ENCODE measurements at regions not wholly inside any gene's neighbourhood (a gene's known extent, or its start where the extent isn't known, plus 50 kb on each side); places are given as distances from the start of the nearest gene placed in this dataset.
"Not testable (repeated sequence)": the region's sequence is repeated elsewhere in the genome, so short reads cannot be mapped to it uniquely, and the experiment has no call there.

DNA sequence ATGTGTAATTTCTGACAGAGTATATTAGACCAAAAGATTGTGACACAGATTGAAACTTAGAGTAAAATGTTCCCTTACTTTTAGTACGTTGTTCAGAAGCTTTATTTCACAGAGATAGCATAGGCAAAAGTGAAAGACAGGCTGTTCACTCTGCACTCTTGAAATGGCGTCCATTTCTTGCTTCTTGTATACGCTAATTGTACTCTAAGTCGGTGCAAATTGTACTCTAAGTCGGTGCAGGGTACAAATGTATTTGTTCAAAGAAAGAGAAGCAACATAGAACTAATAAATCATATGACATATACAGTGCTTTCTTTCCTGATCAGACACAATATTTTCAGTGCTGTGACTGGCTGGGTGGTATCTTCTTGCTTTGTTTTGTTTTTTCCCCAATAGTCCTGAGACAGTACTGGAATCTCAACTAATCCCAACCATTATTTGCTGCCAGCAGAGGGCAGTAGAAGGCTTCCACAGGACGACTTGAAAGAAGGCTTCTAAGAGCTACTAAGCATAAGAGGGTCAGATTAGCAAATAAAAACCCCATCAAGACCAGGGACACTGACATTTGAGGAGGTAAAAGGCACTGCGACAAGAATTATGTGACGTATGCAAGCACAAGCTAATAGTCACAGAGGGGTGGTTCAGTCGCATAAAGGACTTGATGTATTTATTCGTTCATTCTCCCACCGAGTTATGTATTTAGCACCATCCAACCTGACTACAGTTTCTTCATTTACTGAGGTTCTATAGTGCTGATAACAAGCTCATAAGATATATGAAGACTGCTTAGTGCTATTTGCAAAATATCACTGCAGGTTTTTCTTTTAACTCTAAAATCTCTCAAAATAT lies 831.8 kb downstream of the TAF11L14 start:
- no peak for DNase-seq (ENCODE audit: low spot score)

DNA sequence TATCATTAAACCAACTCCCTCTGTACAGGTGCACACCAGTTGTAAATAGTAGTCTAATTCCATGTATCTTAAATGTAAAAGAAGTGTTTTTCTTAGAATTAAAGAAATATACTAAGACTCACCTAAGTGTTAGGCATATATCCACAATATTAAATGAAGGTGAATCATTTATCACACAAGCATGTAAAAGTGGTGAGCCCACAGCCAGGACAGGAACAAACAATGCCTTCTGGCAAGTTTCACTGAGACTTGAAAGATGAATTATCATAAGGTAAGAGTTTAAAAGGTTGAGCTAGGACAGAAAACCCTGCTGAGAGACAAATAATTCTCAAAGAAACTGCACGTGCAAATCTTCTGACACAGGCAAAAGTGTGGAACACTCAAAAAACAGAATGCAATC lies 832.5 kb downstream of the TAF11L14 start:
- no peak for DNase-seq (ENCODE audit: low spot score)

DNA sequence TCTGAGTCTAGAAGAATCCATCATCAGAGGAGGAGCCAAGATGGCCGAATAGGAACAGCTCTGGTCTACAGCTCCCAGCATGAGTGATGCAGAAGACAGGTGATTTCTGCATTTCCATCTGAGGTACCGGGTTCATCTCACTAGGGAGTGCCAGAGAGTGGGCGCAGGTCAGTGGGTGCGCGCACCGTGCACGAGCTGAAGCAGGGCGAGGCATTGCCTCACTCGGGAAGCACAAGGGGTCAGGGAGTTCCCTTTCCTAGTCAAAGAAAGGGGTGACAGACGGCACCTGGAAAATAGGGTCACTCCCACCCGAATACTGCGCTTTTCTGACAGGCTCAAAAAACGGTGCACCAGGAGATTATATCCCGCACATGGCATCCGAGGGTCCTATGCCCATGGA lies 837.5 kb downstream of the TAF11L14 start:
- not testable (repeated sequence) for DNase-seq (ENCODE audit: low spot score)

DNA sequence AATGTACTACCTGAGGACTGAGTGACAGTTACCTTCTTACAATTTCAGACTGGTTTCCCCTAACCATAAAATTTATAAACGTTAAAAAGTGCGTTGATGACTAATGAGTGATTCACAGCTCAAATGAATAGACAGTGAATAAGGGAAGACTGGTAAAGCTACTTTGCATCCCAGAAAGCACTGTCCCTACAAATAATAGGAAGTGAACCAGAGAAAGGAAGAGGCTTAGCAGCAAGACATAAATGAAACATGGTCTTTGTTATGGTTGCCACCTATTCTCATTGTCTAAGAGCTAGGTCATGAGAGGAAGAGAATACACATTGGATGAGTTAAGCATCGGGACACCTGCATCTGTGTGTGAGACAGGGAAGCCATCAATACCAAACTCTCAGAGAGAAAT lies 849.2 kb downstream of the TAF11L14 start:
- DNase-seq (ENCODE audit: low spot score): no peak

DNA sequence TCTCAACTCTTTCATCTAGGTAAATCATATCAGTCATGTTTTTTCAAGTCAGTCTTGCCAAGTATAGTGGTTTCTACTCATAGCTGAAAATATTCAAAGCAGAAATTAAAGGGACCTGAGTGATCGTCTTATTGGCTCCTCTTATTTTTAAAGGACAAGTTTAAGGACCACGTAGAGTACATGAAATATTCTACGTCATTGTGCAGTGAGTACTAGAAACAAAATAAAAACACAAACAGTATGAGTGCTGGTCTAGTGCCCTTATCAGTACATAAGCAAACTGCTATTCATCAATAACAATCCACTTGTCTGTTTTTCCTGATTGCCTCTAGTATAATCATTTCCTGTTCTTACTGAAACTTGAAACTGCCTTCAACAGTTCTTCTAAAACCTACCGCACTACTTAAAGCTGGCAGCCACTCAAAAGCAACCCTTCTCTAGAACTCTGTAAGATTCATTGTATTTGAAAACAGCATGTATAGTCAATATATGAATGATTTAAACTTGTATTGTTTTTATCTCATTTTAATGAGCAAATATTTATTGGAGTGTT lies 853.7 kb downstream of the TAF11L14 start:
- no peak for DNase-seq (ENCODE audit: low spot score)

DNA sequence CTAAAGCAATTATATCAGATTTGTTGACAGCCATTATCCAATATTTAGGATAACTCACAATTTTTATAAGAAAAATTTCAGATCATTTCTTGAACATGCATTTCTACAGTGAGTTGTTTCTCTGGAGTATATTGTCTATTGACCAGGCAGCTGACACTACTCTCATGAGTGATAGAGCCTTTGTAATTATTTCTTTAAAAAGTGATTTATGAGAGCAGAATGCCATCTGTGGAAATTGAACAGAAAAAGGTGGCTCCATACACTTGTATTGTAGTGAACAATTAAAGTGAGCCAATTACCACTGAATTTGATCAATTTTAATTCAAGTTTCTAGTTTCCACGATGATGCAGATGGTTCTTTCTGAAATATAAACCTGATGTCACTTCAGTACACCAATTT lies 855.4 kb downstream of the TAF11L14 start:
- DNase-seq (ENCODE audit: low spot score): no peak

DNA sequence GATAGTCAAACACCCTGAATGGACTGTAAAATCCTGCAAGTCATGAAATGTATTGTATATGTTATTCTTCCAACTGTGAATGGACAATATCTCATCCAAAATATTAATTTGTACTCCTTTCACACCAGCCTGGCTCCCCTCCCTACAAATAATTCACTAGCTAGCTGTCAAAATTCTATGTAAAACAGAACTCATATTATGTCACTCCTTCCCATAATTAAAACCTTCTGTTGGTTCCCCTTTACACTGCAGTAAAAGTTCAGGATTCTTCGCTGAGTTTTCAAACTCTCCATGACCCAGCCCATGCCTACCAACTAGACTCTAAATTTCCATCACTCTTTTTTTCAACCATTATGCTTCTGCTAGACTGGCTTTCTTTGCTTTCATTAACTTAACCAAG lies 857.1 kb downstream of the TAF11L14 start:
- no peak for DNase-seq (ENCODE audit: low spot score)

DNA sequence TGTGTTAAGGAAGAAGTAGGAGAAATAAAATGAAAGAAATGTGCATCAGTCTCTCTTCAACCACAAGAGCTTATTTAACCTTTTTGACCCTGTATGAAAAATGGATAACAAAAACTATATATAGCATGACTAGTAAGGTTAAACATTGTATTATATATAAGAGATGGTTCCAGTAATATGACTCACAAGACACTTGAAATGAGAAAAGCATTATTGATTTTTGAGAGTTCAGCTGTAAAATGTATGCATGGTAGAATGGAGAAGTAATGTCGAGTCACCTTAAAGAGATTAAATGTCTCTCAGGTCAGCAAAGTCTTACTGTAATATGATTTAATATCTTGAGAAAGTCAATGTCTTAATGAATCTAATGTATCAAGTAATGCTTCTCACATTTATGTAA lies 860.9 kb downstream of the TAF11L14 start:
- DNase-seq (ENCODE audit: low spot score): no peak

DNA sequence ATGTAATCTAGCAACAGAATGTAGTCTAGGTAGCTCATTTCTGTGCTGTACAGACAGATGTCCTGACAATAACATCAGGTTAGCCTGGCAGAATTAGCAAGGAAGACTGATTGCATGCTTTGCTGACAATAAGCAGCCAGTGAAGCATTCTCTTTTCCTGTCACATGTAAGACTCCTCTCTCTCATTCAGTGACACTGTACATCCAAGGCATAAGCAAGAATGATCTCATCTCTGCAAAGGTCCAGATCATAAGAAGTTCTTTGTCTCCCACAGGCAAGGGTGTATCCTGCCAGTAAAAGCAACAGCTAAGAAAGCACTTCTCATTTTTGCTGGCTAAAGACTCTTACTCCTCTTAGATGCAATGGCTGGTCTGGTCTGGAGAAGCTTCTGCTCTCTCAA lies 861.8 kb downstream of the TAF11L14 start:
- DNase-seq (ENCODE audit: low spot score): no peak

DNA sequence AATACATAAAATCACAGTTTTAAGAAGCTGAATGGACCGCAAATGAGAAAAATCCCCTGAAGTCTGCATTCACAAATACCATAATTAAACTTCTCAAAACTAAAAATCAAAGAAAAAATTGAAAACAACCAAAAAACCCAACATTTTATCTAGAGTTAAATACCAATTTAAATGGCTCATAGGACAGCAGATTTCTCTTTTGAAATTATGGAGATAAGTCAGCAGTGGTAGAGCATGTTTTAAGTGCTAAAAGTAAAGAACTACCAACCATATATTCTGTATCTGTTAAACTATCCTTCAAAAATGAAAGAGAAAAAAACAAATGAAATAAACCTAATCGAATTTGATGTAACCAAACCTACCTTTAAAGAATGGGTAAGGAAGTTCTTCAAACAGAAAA lies 862.8 kb downstream of the TAF11L14 start:
- no peak for DNase-seq (ENCODE audit: low spot score)

DNA sequence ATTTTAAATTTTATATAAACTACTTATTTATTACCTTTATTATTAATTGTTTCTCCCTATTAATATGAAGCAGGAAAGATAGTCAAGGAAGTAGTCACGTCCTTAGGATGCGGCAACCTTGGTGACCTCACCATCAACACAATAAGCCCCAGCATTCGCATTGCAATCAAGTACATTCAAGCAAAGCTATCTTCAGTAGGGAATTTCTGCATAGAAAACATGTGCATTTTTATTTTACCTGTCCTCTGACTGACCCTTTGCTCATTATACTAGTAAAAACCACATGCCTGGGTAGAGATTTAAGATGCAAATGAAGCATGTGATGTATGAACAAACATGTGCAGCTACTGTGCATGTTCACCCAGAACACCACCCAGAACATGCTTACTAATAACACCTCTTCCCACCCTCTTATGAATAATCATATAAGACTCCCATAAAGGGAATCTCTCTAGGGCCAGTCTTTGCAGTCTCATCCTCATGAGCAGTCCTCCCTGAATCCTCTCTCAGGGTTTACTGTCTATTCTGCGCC lies 869.6 kb downstream of the TAF11L14 start:
- no peak for DNase-seq (ENCODE audit: low spot score)

DNA sequence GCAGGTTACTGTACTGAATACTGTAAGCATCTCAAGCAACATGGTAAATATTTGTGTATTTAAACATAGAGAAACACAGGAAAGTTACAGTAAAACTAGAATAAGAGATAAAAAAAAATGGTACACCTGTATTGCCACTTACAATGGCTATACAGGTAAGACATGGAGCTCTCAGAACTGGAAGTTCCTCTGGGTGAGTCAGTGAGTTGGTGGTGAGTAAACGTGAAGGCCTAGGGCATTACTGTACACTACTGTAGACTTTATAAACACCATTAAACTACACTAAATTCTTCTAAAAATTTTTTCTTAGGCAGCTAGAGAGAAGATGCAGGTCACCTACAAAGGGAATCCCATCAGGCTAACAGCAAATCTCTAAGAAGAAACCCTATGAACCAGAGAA lies 872.9 kb downstream of the TAF11L14 start:
- DNase-seq (ENCODE audit: low spot score): no peak

DNA sequence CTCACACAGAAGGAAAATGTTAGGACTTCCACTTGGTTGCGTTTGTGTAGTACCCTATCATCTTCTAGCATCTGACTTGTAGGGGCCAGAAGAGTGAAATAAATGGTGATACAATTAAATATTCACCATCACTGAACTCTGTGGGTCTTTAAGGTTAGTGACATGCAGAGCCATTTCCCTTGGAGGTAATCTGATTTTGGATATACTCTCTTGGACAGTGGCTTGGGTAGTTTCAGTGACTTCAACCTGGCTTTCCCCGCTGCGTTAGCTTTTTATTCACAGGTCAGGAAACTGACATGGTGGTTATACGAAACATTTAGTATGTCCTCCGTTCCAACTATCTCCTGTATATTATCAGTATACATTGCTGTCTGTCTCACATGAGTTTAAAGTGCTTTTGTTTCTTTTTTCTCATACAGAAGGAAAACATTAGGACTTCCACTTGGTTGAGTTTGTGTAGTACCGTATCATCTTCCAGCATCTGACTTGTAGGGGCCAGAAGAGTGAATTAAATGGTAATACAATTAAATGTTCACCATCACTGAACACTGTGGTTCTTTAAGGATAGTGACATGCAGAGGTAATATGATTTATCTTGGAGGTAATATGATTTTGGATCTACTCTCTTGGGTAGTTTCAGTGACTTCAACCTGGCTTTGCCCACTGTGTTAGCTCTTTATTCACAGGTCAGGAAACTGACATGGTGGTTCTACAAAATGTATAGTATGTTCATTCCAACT lies 883.6 kb downstream of the TAF11L14 start:
- no peak for DNase-seq (ENCODE audit: low spot score)

DNA sequence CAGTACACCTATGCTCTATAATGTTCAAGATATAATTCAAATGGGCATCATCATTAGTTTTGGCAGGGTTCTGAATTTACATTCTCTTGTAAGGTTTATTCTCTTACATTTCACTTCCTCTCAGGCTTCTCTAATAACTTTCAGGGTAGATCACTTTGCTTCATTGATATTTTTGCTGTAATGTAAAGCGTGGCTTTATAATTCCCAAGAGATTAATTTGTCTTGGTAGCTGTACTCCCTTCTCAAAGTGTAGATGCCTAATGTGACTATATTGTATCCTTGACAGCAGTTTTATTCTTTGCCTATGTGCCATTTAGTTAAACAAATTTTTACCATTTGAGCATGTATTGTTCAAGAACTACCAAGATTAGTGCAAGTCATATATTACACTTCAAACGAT lies 889.1 kb downstream of the TAF11L14 start:
- DNase-seq (ENCODE audit: low spot score): no peak

DNA sequence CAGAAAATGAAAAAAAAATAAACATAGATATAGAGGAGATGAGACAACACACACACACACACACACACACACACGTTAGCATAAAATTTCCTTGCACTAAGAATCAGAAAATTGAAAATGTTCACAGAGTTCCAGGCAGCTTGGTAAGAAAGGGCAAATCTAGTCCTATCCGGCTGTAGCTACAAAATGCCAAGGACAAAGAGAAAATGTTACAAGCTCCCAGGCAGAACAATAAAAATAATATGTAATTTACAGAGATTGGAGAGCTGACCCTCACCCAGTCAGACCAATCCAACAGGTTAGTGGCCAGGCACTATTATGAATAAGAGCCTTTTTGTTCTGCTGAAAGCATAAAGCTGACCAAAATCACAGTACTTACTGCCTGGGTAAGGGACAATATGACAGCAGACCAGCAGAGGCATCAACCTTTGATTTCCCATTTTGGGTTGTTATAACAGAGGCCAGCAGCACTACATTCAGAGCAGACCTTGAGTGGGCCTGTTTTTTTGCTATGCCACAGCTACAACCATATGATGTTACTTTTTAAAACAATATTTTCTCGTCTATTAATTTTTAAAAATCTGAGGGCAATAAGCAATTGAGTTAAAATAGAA lies 892.6 kb downstream of the TAF11L14 start:
- DNase-seq (ENCODE audit: low spot score): no peak

DNA sequence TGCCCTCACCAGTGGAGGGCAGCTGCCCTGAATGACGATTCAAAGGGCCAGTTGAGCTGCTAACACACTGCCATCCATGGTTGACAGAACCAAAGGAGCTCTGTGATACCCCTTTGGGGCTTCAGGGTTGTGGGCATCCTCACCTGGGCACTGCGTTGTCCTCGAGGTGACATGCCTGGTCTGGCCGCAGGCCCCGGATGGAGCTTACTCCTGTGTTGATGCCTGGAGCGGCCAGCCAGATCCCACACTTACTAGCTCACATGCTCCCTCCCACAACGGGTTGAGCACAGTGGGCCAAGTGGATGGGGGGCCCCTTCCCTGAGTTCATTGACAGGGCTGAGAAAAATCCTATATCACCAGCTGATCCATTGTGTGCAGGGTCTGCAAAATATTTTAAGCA lies 898.9 kb downstream of the TAF11L14 start:
- no peak for DNase-seq (ENCODE audit: low spot score)

DNA sequence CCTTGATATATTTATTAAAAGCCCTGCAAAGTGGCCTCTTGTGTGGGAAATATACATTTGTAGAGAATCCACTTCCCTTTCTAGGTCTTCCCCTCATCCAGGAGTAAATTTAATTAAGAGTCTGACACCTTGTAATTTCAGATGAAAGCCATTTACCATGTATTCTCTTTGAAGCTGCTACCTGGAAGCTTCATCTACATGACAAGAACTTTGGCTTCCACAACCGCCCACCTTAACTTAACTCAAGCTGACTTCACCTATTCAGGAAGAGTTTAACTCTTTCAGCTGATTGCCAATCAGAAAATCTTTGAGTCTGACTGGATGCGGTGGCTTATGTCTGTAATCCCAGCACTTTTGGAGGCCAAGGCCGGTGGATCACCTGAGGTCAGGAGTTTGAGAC lies 899.9 kb downstream of the TAF11L14 start:
- DNase-seq (ENCODE audit: low spot score): no peak

DNA sequence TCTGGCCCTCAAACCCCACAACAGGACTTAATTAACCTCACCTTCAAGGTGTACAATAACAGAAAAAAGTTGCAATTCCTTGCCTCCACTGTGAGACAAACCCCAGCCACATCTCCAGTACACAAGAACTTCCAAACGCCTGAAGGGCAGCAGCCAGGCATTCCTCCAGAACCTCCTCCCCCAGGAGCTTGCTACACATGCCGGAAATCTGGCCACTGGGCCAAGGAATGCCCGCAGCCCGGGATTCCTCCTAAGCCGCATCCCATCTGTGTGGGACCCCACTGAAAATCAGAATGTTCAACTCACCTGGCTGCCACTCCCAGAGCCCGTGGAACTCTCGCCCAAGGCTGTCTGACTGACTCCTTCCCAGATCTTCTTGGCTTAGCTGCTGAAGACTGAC lies 901.5 kb downstream of the TAF11L14 start:
- not testable (repeated sequence) for DNase-seq (ENCODE audit: low spot score)

DNA sequence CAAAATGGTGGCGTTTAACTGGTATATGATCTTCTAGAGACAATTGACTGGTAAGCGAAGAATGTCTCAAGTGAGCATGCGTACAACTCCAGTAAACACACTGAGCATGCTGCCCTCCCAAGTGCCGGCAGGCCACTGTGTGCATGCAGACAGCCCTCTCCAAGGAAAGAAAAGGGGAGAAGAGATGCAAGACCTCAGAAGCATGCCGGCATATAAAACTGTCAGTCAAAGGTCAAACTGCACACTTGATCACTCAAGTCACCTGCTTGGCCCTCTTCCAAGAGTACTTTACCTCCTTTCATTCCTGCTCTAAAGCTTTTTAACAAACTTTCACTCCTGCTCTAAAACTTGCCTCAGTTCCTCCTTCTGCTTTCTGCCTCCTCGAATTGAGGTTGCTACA lies 910.2 kb downstream of the TAF11L14 start:
- no peak for DNase-seq (ENCODE audit: low spot score)

DNA sequence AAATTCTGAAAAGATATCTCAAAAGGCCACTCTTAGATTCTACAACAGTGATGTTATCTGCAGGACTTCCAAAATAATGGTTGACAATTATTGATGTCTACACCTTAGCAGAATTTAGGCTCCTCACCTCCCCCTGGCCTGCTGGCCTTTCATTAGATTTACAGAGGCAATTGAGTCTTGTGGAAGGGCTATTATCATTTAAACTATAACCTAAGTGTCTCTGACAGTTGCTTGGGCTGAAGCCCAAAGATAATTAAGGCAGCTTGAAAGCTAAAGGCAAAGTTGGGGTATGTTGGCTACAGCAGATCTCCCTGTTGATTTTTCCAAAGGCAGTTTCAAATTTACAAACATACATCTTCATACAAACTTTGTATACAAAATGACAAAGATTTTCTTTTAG lies 912.3 kb downstream of the TAF11L14 start:
- DNase-seq (ENCODE audit: low spot score): no peak

DNA sequence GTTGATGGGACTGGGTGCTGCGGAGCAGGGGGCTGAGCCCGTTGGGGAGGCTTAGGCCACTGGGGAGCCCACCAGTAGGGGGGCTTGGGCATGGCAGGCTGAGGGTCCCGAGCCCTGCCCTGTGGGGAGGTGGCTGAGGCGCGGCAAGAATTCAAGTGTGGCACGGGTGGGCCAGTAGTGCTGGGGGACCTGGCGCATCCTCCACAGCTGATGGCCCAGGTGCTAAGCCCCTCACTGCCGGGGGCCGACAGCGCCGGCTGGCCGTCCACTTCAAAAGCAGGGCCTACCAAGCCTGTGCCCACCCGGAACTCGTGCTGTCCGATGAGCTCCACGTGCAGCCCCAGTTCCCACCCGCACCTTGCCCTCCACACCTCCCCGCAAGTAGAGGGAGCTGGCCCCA lies 917.5 kb downstream of the TAF11L14 start:
- no peak for DNase-seq (ENCODE audit: low spot score)

DNA sequence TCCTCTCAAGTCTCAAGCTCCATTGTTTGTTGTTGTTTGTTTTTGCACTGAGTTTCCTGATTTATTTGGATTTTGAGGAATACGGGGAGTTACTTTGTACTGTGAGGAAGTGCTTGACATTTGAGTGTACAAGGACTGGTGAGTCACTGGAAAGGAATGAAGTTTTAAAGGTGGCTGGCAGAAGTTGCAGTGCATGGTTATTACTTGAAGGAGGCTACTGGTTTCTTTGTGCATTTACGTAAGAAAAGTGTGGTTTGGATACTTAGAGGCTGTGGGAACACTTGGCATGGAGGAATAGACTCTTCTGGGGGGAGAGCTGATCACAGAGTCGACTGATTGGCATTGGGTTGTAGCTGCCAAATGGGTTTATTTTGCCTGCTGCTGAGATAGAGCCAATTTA lies 919.0 kb downstream of the TAF11L14 start:
- DNase-seq (ENCODE audit: low spot score): no peak

DNA sequence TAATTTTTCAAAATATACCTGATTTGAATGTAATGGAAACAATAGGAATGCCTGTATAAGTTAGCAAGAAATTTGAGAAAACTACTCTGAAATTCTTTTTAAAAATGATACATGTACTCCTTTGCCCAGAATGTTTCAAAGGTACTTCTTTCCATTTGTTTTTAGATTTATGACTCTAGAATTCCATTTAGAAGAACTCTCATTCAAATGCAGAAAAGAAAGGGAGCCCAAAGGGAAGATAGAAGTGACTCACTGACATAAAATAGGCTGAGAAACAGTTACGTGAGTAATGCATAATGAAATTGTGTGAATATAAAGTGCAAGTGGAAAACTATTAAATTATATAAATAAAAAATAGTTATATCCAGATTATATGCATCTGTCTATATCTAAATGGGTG lies 926.3 kb downstream of the TAF11L14 start:
- no peak for DNase-seq (ENCODE audit: low spot score)

Data from CD4-positive, alpha-beta T cell treated with Interleukin-6 at 100 ng/mL for 8 hours (primary cell).